GM12878 (cell line): ENCODE measurements at regions not wholly inside any gene's neighbourhood (a gene's known extent, or its start where the extent isn't known, plus 50 kb on each side); places are given as distances from the start of the nearest gene placed in this dataset.

Source experiments
- ATAC-seq: fragments of 200-7000 bp; cut with Tn5 transposase; 3 replicates; pipeline ENCODE4 v1.9.1; 2020; ENCODE audit warnings: mild to moderate bottlenecking, moderate library complexity
- BruUV-seq: library from RNA; stranded (reverse); fragments of 400-500 nt; replicated peaks from 2 replicates; lab custom pipeline; 2021; lab: Mats Ljungman, UMichigan
- CTCF ChIA-PET: fragments of 300-600 bp; sonication (Branson Sonifier 250); formaldehyde crosslinking; extraction: SDS; loops from one replicate; lab custom pipeline; 2021; ENCODE audit warnings: inconsistent platforms; lab: Yijun Ruan, JAX
- POLR2A ChIA-PET: fragments of 350-600 bp; formaldehyde crosslinking; extraction: SDS; loops from one replicate; lab custom pipeline; 2021; ENCODE audit warnings: inconsistent platforms; lab: Charles Lee
- RAD21 ChIA-PET: fragments of 300-600 bp; sonication (Branson Sonifier 250); formaldehyde crosslinking; loops from one replicate; lab custom pipeline; 2023; ENCODE audit warnings: antibody characterized with exemption; ENCODE audit not compliant: unreplicated experiment; lab: Charles Lee
- SMC1A ChIA-PET: fragments of 300-600 bp; sonication (Branson Sonifier 250); formaldehyde crosslinking; loops from one replicate; lab custom pipeline; 2023; ENCODE audit not compliant: unreplicated experiment, uncharacterized antibody; lab: Charles Lee
- DNase-seq: peaks from one replicate; pipeline ENCODE4 v3.0.0-alpha.2; 2011; ENCODE audit warnings: low read depth, low spot score
- FAIRE-seq: peaks from 3 replicates; lab custom pipeline; 2011; peaks lifted over from hg19 to GRCh38; lab: Jason Lieb, UNC
- H2AFZ ChIP-seq: 2 replicates; pipeline ENCODE4 v1.6.0; 2011; ENCODE audit warnings: low read depth, low read length, control low read depth; ENCODE audit not compliant: control insufficient read depth
- H3K27ac ChIP-seq: 2 replicates; pipeline ENCODE4 v1.5.1; 2011; ENCODE audit warnings: control low read depth; ENCODE audit not compliant: control insufficient read depth, insufficient read depth
- H3K27me3 ChIP-seq, 2 experiments: replicated peaks in 1 of 2; 2 replicates each; pipeline versions ENCODE4 v1.6.0 to v1.6.1; 2011; ENCODE audit warnings: low read length in 1 of 2; ENCODE audit not compliant: control insufficient read depth in 2 of 2, insufficient read depth in 2 of 2
- H3K36me3 ChIP-seq, 2 experiments: 2 replicates each; pipeline ENCODE4 v1.5.1; 2011; ENCODE audit warnings: low read length in 1 of 2; ENCODE audit not compliant: control insufficient read depth in 2 of 2, insufficient read depth in 2 of 2
- H3K4me1 ChIP-seq: 2 replicates; pipeline ENCODE4 v1.6.1; 2011; ENCODE audit warnings: mild to moderate bottlenecking, low read length, moderate library complexity, mixed read lengths; ENCODE audit not compliant: control insufficient read depth, insufficient read depth
- H3K4me2 ChIP-seq: 2 replicates; pipeline ENCODE4 v1.6.0; 2011; ENCODE audit warnings: control low read depth; ENCODE audit not compliant: control insufficient read depth, insufficient read depth
- H3K4me3 ChIP-seq: fragments of 200-600 bp; sonication (generic); 2 replicates; pipeline ENCODE4 v1.5.1; 2016
- H3K79me2 ChIP-seq: 2 replicates; pipeline ENCODE4 v1.6.0; 2011; ENCODE audit warnings: low read length; ENCODE audit not compliant: control insufficient read depth, insufficient read depth
- H3K9ac ChIP-seq: 2 replicates; pipeline ENCODE4 v1.8.0; 2011; ENCODE audit warnings: low read length, control low read depth, mixed read lengths; ENCODE audit not compliant: control insufficient read depth, insufficient read depth
- H3K9me3 ChIP-seq: replicated peaks from 3 replicates; pipeline ENCODE4 v1.5.1; 2011; ENCODE audit warnings: mild to moderate bottlenecking, low read length; ENCODE audit not compliant: control insufficient read depth, insufficient read depth
- H4K20me1 ChIP-seq: 2 replicates; pipeline ENCODE4 v1.6.0; 2011; ENCODE audit not compliant: control insufficient read depth, insufficient read depth
- BACH1 ChIP-seq: fragments of 450-650 bp; IDR thresholded peaks from 2 replicates; pipeline ENCODE4 v1.6.1; 2017; ENCODE audit warnings: mild to moderate bottlenecking, borderline replicate concordance
- BCL11A ChIP-seq: IDR thresholded peaks from 2 replicates; pipeline ENCODE4 v1.6.1; 2011; ENCODE audit warnings: low read depth, low read length
- BMI1 ChIP-seq: fragments of 450-650 bp; IDR thresholded peaks from 2 replicates; pipeline ENCODE4 v1.6.1; 2016; ENCODE audit warnings: mild to moderate bottlenecking, moderate library complexity, borderline replicate concordance
- EP300 ChIP-seq, 2 experiments: fragments of 150-350 bp in 1 of 2; IDR thresholded peaks; 2 replicates each; pipeline ENCODE4 v1.6.1; 2011 to 2012; ENCODE audit warnings: low read depth in 2 of 2, low read length in 2 of 2, borderline replicate concordance in 1 of 2, improper control_type of control experiment in 1 of 2, inconsistent platforms in 1 of 2; ENCODE audit not compliant: control insufficient read depth in 1 of 2
- ESRRA ChIP-seq: IDR thresholded peaks from 2 replicates; pipeline ENCODE4 v1.6.1; 2012; ENCODE audit warnings: mild to moderate bottlenecking, low read length, improper control_type of control experiment
- FOXK2 ChIP-seq: fragments of 450-650 bp; IDR thresholded peaks from 2 replicates; pipeline ENCODE4 v1.6.1; 2017; ENCODE audit warnings: mild to moderate bottlenecking, moderate library complexity
- HDAC6 ChIP-seq: fragments of 200-600 bp; sonication (generic); IDR thresholded peaks from one replicate; pipeline ENCODE4 v1.8.0; 2017; ENCODE audit warnings: antibody characterized with exemption; ENCODE audit not compliant: unreplicated experiment
- JUND ChIP-seq: IDR thresholded peaks from 2 replicates; pipeline ENCODE4 v1.6.1; 2012; ENCODE audit warnings: low read depth, mild to moderate bottlenecking, low read length, improper control_type of control experiment, moderate library complexity
- PML ChIP-seq: IDR thresholded peaks from 2 replicates; pipeline ENCODE4 v1.6.1; 2012; ENCODE audit warnings: low read length, inconsistent platforms
- POU2F2 ChIP-seq: IDR thresholded peaks from 3 replicates; pipeline ENCODE4 v1.6.1; 2011; ENCODE audit warnings: low read depth, mild to moderate bottlenecking, low read length, borderline replicate concordance
- RAD51 ChIP-seq: fragments of 450-650 bp; IDR thresholded peaks from 2 replicates; pipeline ENCODE4 v1.6.1; 2016; ENCODE audit warnings: moderate library complexity, mild to moderate bottlenecking, inconsistent platforms
- SP1 ChIP-seq: IDR thresholded peaks from one replicate; pipeline ENCODE4 v1.6.1; 2011; ENCODE audit warnings: low read depth, low read length
- SUPT20H ChIP-seq: IDR thresholded peaks from 2 replicates; pipeline ENCODE4 v1.6.1; 2011; ENCODE audit warnings: low read depth, mild to moderate bottlenecking, low read length, moderate library complexity, borderline replicate concordance; ENCODE audit not compliant: control insufficient read depth
- ZBED1 ChIP-seq: IDR thresholded peaks from 2 replicates; pipeline ENCODE4 v1.6.1; 2016; ENCODE audit warnings: borderline replicate concordance
- ZNF274 ChIP-seq: IDR thresholded peaks from one replicate; pipeline ENCODE4 v1.8.0; 2011; ENCODE audit not compliant: insufficient read length, insufficient read depth
- WGBS: methylation state at CpG from one replicate; pipeline ENCODE4 v1.1.6; 2016; ENCODE audit warnings: low lambda C conversion rate; ENCODE audit not compliant: insufficient replicate concordance, insufficient coverage; ENCODE audit errors: missing lambda C conversion rate; 5-methylcytosine and 5-hydroxymethylcytosine counted together
- in situ Hi-C: fragments of 300-500 bp; cut with MboI; formaldehyde crosslinking; loops from 9 replicates; pipeline ENCODE4 v1.14.3; 2018; ENCODE audit warnings: mixed read lengths
- intact Hi-C: fragments of 100-400 bp; cut with micrococcal nuclease; formaldehyde crosslinking; loops from one replicate; pipeline ENCODE4 v1.14.2; 2022; ENCODE audit not compliant: unreplicated experiment
- TF ChIP-seq, protein P1 (sequence below): IDR thresholded peaks from 2 replicates; pipeline ENCODE4 v1.6.1; 2011; ENCODE audit warnings: mild to moderate bottlenecking, low read depth, low read length, moderate library complexity; ENCODE audit not compliant: insufficient replicate concordance
- TF ChIP-seq, protein P2 (sequence below): IDR thresholded peaks from 2 replicates; pipeline ENCODE4 v1.6.1; 2012; ENCODE audit warnings: low read length, inconsistent platforms

DNA sequence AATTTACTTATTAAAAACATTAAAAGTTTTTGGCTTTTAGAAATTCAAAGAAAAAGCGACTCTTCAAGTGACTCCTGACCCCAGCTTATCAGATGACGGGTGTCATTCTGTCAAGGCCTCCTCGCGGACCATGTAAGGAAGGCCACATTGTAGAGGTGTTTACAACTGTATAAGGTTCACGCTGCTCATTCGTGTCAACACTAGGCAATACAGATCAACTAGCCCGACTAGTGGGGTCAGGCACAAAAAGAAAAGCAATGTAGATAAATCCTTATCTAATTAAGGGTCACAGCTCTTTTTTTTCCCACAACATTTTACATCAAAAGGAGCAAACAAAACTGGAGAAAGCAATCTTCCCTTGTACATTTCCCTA lies 207.5 kb upstream of the NR2F2 start:
- H4K20me1 ChIP-seq: no peaks in the 10 kb centered on the region
- no peaks in the 10 kb centered on the region for H3K79me2 ChIP-seq
- peaks cover 6% of the 10 kb centered on the region for H3K4me1 ChIP-seq
- H3K9me3 ChIP-seq: no peaks in the 10 kb centered on the region; the same call in 1 of the 3 replicates
- CTCF ChIA-PET: interaction anchor here (1.2 to 1.5 kb wide), 3 partner anchors 13 to 864 kb away, joined by 3 to 4 read pairs (median 3); no protein-coding TSS in a partner anchor
- H3K27ac ChIP-seq: no peak overlapping the region; the same call in 1 of the 2 replicates
- no peak overlapping the region for H3K4me2 ChIP-seq
- no peak for ATAC-seq
- no peak for FAIRE-seq
- no peak overlapping the region for H3K9ac ChIP-seq
- RAD21 ChIA-PET: interaction anchor here (1.0 to 1.3 kb wide), 2 partner anchors 47 to 204 kb away, joined by 4 to 5 read pairs; no protein-coding TSS in a partner anchor
- DNase-seq: no peak
- WGBS: 72% methylated on average over 7 of the region's 7 CpGs
- intact Hi-C loops: no loop called here
- H3K36me3 ChIP-seq: no peaks in the 10 kb centered on the region
- no peak overlapping the region; the same call in 1 of the 2 replicates for H2AFZ ChIP-seq
- SMC1A ChIA-PET: interaction anchor here (0.6 to 2.2 kb wide), 5 partner anchors 19 to 610 kb away, joined by 3 to 5 read pairs (median 4); no protein-coding TSS in a partner anchor
- in situ Hi-C loops: no loop called here
- H3K4me3 ChIP-seq: no peak overlapping the region
- H3K27me3 ChIP-seq: no peaks in the 10 kb centered on the region
- POLR2A ChIA-PET: interaction anchor here (0.6 kb wide), 1 partner anchor 8 kb away, joined by 3 read pairs; no protein-coding TSS in a partner anchor
- TF ChIP-seq POU2F2: no peak
- no peak for TF ChIP-seq ZNF274
- no peak for TF ChIP-seq BCL11A
- TF ChIP-seq EP300 (IDR thresholded peaks at IDR 0.05; ENCODE audit: borderline replicate concordance in 1 of 2, control insufficient read depth in 1 of 2, low read depth in 2 of 2, low read length in 2 of 2): no peak
- no peak for TF ChIP-seq RAD51
- no peak for TF ChIP-seq ZBED1
- no peak for TF ChIP-seq ESRRA
- TF ChIP-seq FOXK2: no peak
- no peak for TF ChIP-seq BACH1
- TF ChIP-seq, protein P1, sequence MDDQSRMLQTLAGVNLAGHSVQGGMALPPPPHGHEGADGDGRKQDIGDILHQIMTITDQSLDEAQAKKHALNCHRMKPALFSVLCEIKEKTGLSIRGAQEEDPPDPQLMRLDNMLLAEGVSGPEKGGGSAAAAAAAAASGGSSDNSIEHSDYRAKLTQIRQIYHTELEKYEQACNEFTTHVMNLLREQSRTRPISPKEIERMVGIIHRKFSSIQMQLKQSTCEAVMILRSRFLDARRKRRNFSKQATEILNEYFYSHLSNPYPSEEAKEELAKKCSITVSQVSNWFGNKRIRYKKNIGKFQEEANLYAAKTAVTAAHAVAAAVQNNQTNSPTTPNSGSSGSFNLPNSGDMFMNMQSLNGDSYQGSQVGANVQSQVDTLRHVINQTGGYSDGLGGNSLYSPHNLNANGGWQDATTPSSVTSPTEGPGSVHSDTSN: no peak
- no peak for TF ChIP-seq JUND
- no peak for TF ChIP-seq BMI1
- TF ChIP-seq PML: no peak
- no peak for TF ChIP-seq SP1
- TF ChIP-seq HDAC6: no peak
- TF ChIP-seq, protein P2, sequence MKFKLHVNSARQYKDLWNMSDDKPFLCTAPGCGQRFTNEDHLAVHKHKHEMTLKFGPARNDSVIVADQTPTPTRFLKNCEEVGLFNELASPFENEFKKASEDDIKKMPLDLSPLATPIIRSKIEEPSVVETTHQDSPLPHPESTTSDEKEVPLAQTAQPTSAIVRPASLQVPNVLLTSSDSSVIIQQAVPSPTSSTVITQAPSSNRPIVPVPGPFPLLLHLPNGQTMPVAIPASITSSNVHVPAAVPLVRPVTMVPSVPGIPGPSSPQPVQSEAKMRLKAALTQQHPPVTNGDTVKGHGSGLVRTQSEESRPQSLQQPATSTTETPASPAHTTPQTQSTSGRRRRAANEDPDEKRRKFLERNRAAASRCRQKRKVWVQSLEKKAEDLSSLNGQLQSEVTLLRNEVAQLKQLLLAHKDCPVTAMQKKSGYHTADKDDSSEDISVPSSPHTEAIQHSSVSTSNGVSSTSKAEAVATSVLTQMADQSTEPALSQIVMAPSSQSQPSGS: no peak
- TF ChIP-seq SUPT20H: no peak
- BruUV-seq: no TSS peak
